Activated T-helper 2 cell treated with anti-CD3 and anti-CD28 coated beads, Interferon-gamma antibody, Interleukin-2, Interleukin-4, amounts not matched to agents 10 μg/mL and 5 μg/mL and 100 μg/mL, durations not matched to agents 14 hours and 24 hours and 36 hours (primary cell): ENCODE measurements at regions not wholly inside any gene's neighbourhood (a gene's known extent, or its start where the extent isn't known, plus 50 kb on each side); places are given as distances from the start of the nearest gene placed in this dataset.
A peak's percentile ranks its signal among the peaks of the same experiment; 100 is the strongest.
"Not testable (repeated sequence)": the region's sequence is repeated elsewhere in the genome, so short reads cannot be mapped to it uniquely, and the experiment has no call there.

Source experiments
- DNase-seq: peaks from one replicate; pipeline ENCODE4 v3.0.0; 2021; ENCODE audit warnings: low spot score
- H3K27ac Mint-ChIP-seq: one replicate; pipeline ENCODE4 v1.8.0; 2021; ENCODE audit warnings: mixed read lengths
- H3K27me3 Mint-ChIP-seq: one replicate; pipeline ENCODE4 v1.8.0; 2021; ENCODE audit warnings: low read depth, mixed read lengths
- H3K36me3 Mint-ChIP-seq: one replicate; pipeline ENCODE4 v1.8.0; 2021; ENCODE audit warnings: low read depth, mixed read lengths
- H3K4me1 Mint-ChIP-seq: one replicate; pipeline ENCODE4 v1.8.0; 2021; ENCODE audit warnings: low read depth, mixed read lengths
- H3K4me3 Mint-ChIP-seq: one replicate; pipeline ENCODE4 v1.8.0; 2021; ENCODE audit warnings: low read depth, mild to moderate bottlenecking, moderate library complexity, mixed read lengths
- H3K9me3 Mint-ChIP-seq: one replicate; pipeline ENCODE4 v1.8.0; 2021; ENCODE audit warnings: mixed read lengths
- intact Hi-C: fragments of 100-400 bp; cut with micrococcal nuclease; formaldehyde crosslinking; loops from one replicate; pipeline ENCODE4 v1.15.1; 2023

- Mint-ChIP-seq H3K27ac (no peak overlapping the region), H3K4me1 (no peaks in the 10 kb centered on the region), H3K27me3 (peaks cover 4% of the 10 kb centered on the region), H3K9me3 (no peaks in the 10 kb centered on the region), H3K4me3 (no peak overlapping the region), H3K36me3 (no peaks in the 10 kb centered on the region)
- no peak for DNase-seq
- intact Hi-C loops = no loop called here
Measured at GRCh38 chr12:94849411-94849976, 154.0 kb downstream of the NDUFA12 start.

DNA sequence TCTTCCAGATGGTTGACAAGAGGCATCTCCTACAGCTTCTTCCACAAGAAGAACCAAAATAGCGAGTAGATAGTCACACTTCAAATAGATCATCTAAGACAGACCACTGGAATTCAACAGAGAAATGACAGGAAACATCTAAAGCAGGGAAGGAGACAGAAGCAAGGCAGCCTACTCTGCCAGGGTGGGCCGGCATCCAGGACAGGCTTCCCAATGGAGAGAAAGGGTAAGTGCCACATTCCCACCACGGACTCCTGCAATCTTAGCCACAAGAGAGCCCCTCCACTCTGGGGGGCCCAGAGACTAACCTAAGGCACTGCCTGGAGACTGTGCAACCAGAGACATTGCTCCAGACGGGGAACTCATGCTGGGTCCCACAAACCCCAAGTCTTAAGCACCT is 154.5 kb downstream of the NDUFA12 start:
- Mint-ChIP-seq H3K4me3 (no peak overlapping the region), H3K4me1 (no peaks in the 10 kb centered on the region), H3K36me3 (no peaks in the 10 kb centered on the region), H3K27me3 (peaks cover 4% of the 10 kb centered on the region), H3K9me3 (no peaks in the 10 kb centered on the region), H3K27ac (no peak overlapping the region)
- DNase-seq = no peak
- intact Hi-C loops = no loop called here

GRCh38 chr12:94845110-94845509 is 158.4 kb downstream of the NDUFA12 start:
- intact Hi-C loops = no loop called here
- Mint-ChIP-seq H3K27me3 (peaks cover 4% of the 10 kb centered on the region), H3K4me1 (no peaks in the 10 kb centered on the region), H3K27ac (no peak overlapping the region), H3K9me3 (no peaks in the 10 kb centered on the region), H3K36me3 (no peaks in the 10 kb centered on the region), H3K4me3 (no peak overlapping the region)
- no peak for DNase-seq

DNA sequence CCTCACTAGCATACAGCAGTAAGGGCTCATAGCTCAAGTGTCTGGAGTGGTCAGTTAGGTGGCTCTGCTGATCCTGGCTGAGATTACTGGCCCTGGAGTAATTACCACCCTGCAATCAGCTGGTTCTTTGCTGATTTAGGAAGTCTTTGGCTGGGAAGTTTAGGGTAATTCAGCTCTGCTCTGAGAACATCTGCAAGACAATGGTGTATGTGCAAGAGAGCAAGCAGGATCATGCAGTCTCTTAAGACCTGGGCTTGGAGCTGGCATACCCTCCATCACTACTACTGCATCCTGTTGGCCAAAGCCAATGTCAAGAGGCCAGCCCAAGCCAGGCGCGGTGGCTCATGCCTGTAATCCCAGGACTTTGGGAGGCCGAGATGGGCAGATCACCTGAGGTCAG is 159.0 kb downstream of the NDUFA12 start:
- peaks cover 4% of the 10 kb centered on the region for H3K27me3 Mint-ChIP-seq
- H3K4me3 Mint-ChIP-seq = no peak overlapping the region
- H3K36me3 Mint-ChIP-seq = no peaks in the 10 kb centered on the region
- H3K4me1 Mint-ChIP-seq = no peaks in the 10 kb centered on the region
- no peak overlapping the region for H3K27ac Mint-ChIP-seq
- DNase-seq = no peak
- H3K9me3 Mint-ChIP-seq = no peaks in the 10 kb centered on the region
- intact Hi-C loops = no loop called here

- Mint-ChIP-seq H3K36me3 (no peaks in the 10 kb centered on the region), H3K4me1 (no peaks in the 10 kb centered on the region), H3K27ac (no peak overlapping the region), H3K27me3 (no peaks in the 10 kb centered on the region), H3K9me3 (no peaks in the 10 kb centered on the region), H3K4me3 (no peak overlapping the region)
- DNase-seq = no peak
- intact Hi-C loops = no loop called here
Measured at GRCh38 chr12:94841904-94842610, 161.4 kb downstream of the NDUFA12 start.

- intact Hi-C loops = no loop called here
- Mint-ChIP-seq H3K4me1 (no peaks in the 10 kb centered on the region), H3K4me3 (no peak overlapping the region), H3K27ac (no peak overlapping the region), H3K36me3 (no peaks in the 10 kb centered on the region), H3K9me3 (no peaks in the 10 kb centered on the region), H3K27me3 (no peaks in the 10 kb centered on the region)
- DNase-seq = no peak
Measured at GRCh38 chr12:94841177-94841576, 162.3 kb downstream of the NDUFA12 start.

- Mint-ChIP-seq H3K36me3 (no peaks in the 10 kb centered on the region), H3K27ac (no peak overlapping the region), H3K27me3 (no peaks in the 10 kb centered on the region), H3K4me1 (no peaks in the 10 kb centered on the region), H3K4me3 (no peak overlapping the region), H3K9me3 (no peaks in the 10 kb centered on the region)
- intact Hi-C loops = no loop called here
- DNase-seq = no peak
Measured at GRCh38 chr12:94839347-94839746, 164.2 kb downstream of the NDUFA12 start.

GRCh38 chr12:94836952-94837670 is 166.4 kb downstream of the NDUFA12 start:
- H3K36me3 Mint-ChIP-seq, H3K27ac Mint-ChIP-seq, H3K4me3 Mint-ChIP-seq, H3K4me1 Mint-ChIP-seq, H3K27me3 Mint-ChIP-seq, intact Hi-C loops, DNase-seq, H3K9me3 Mint-ChIP-seq: not testable (repeated sequence)

DNA sequence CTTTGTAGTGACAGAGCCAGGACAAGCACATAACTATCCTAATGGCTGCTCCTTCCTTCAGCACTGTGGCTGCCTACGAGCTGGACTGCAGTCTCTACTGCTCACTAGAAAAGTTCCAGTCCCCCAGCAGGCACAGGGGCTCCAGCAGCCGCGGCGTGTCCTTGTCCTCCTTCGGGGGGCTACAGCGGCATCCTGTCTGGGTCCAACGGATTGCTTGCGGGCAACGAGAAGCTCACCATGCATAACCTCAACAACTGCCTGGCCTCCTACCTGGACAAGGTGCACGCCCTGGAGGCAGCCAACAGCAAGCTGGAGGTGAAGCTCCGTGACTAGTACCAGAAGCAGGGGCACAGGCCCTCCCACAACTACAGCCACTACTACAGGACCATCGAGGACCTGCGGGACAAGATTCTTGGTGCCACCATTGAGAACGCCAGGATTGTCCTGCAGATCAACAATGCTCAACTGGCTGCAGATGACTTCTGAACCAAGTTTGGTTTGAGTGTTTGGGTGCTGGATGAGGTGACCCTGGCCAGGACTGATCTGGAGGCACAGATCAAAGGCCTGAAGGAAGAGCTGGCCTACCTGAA is 169.4 kb downstream of the NDUFA12 start:
- H3K27ac Mint-ChIP-seq = no peak overlapping the region
- H3K36me3 Mint-ChIP-seq = no peaks in the 10 kb centered on the region
- H3K27me3 Mint-ChIP-seq = no peaks in the 10 kb centered on the region
- no peak for DNase-seq
- no peak overlapping the region for H3K4me3 Mint-ChIP-seq
- no peaks in the 10 kb centered on the region for H3K9me3 Mint-ChIP-seq
- H3K4me1 Mint-ChIP-seq = peaks cover 7% of the 10 kb centered on the region
- intact Hi-C loops = no loop called here

- intact Hi-C loops = no loop called here
- no peak overlapping the region for H3K4me3 Mint-ChIP-seq
- no peaks in the 10 kb centered on the region for H3K9me3 Mint-ChIP-seq
- no peaks in the 10 kb centered on the region for H3K36me3 Mint-ChIP-seq
- H3K27ac Mint-ChIP-seq = no peak overlapping the region
- peaks cover 7% of the 10 kb centered on the region for H3K4me1 Mint-ChIP-seq
- DNase-seq = no peak
- H3K27me3 Mint-ChIP-seq = no peaks in the 10 kb centered on the region
Measured at GRCh38 chr12:94832780-94833681, 170.5 kb downstream of the NDUFA12 start.

DNA sequence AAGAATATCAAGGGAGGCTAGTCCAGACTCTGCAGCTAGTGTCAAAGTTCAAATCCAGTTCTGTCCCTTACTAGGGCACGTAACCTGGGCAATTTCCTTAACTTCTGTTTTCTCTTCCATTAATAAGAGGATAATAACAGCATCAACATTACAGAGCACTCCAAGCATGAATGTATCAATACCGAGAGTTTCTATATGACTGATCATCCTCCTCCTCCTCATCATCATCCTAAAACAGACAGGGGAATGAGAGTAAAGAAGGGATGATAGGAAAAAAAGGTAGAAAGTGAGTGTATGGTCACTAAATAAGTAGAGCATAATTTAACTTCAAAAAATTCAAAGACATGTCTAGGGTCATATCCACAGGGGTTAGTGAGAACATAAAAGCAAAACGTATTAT is 171.4 kb downstream of the NDUFA12 start:
- H3K27me3 Mint-ChIP-seq = no peaks in the 10 kb centered on the region
- H3K36me3 Mint-ChIP-seq = no peaks in the 10 kb centered on the region

GRCh38 chr12:94831081-94831751 is 172.3 kb downstream of the NDUFA12 start:
- intact Hi-C loops = no loop called here
- Mint-ChIP-seq H3K27me3 (no peaks in the 10 kb centered on the region), H3K4me1 (peaks cover 7% of the 10 kb centered on the region), H3K36me3 (no peaks in the 10 kb centered on the region), H3K9me3 (no peaks in the 10 kb centered on the region), H3K4me3 (no peak overlapping the region), H3K27ac (peak overlapping the region; percentile 3)
- DNase-seq = no peak

More for the DNA sequence above, 171.4 kb downstream of the NDUFA12 start:
- no peak overlapping the region for H3K27ac Mint-ChIP-seq
- DNase-seq = no peak
- no peaks in the 10 kb centered on the region for H3K9me3 Mint-ChIP-seq
- H3K4me1 Mint-ChIP-seq = peaks cover 7% of the 10 kb centered on the region
- H3K4me3 Mint-ChIP-seq = no peak overlapping the region
- intact Hi-C loops = no loop called here
